B cell (primary cell): ENCODE measurements at regions not wholly inside any gene's neighbourhood (a gene's known extent, or its start where the extent isn't known, plus 50 kb on each side); places are given as distances from the start of the nearest gene placed in this dataset.

ENCODE experiments used
- ATAC-seq: fragments of 200-7000 bp; cut with Tn5 transposase; one replicate; pipeline ENCODE4 v1.10.0; 2021; ENCODE audit warnings: low read depth, mild to moderate bottlenecking, moderate number of reproducible peaks, moderate library complexity
- CTCF ChIA-PET: fragments of 350-600 bp; sonication (Branson Sonifier 250); formaldehyde crosslinking; loops from one replicate; lab custom pipeline; 2021; ENCODE audit warnings: antibody characterized with exemption, inconsistent platforms; lab: Charles Lee
- POLR2A ChIA-PET: fragments of 350-600 bp; sonication (Branson Sonifier 250); formaldehyde crosslinking; loops from one replicate; lab custom pipeline; 2021; ENCODE audit warnings: antibody characterized with exemption; lab: Charles Lee
- DNase-seq: peaks from one replicate; pipeline ENCODE4 v3.0.0; 2013
- H2AFZ ChIP-seq: 2 replicates; pipeline ENCODE4 v1.6.1; 2012; ENCODE audit warnings: mild to moderate bottlenecking, low read depth, low read length; ENCODE audit not compliant: insufficient read depth, poor library complexity, severe bottlenecking
- H3K27ac ChIP-seq, 2 donors: 1 replicate in 1 of 2; 2 replicates in 1 of 2; pipeline ENCODE4 v1.5.1; 2012 to 2013; ENCODE audit warnings: low read length in 2 of 2, mild to moderate bottlenecking in 2 of 2, moderate library complexity in 1 of 2
- H3K27me3 ChIP-seq, 4 experiments: fragments of 200-600 bp in 1 of 4; sonication (generic) in 1 of 4; replicated peaks in 1 of 4; 1 replicate in 2 of 4; 2 replicates in 2 of 4; pipeline versions ENCODE4 v1.6.1 to v1.7.0; 2013 to 2016; ENCODE audit warnings: low read length in 3 of 4, mild to moderate bottlenecking in 2 of 4, mixed read lengths in 1 of 4, moderate library complexity in 1 of 4; ENCODE audit not compliant: insufficient read depth in 4 of 4, control insufficient read depth in 3 of 4; ENCODE audit errors: control extremely low read depth in 1 of 4
- H3K36me3 ChIP-seq, 2 experiments: replicated peaks in 1 of 2; 1 replicate in 1 of 2; 2 replicates in 1 of 2; pipeline versions ENCODE4 v1.6.1 to v1.7.1; 2013; ENCODE audit warnings: low read length in 1 of 2; ENCODE audit not compliant: insufficient read depth in 2 of 2, control insufficient read depth in 1 of 2; ENCODE audit errors: control extremely low read depth in 1 of 2, extremely low read depth in 1 of 2
- H3K4me1 ChIP-seq, 2 donors: fragments of 200-600 bp in 1 of 2; sonication (generic) in 1 of 2; 1 replicate in 1 of 2; 2 replicates in 1 of 2; pipeline versions ENCODE4 v1.5.1 to v1.6.1; 2013 to 2017; ENCODE audit warnings: low read length in 2 of 2; ENCODE audit not compliant: control insufficient read depth in 2 of 2, insufficient read depth in 2 of 2
- H3K4me2 ChIP-seq: replicated peaks from 2 replicates; pipeline ENCODE3; 2012; ENCODE audit warnings: mild to moderate bottlenecking, low read depth, low read length; ENCODE audit not compliant: poor library complexity, severe bottlenecking
- H3K4me3 ChIP-seq, 5 experiments: fragments of 200-600 bp in 1 of 5; sonication (generic) in 1 of 5; 1 replicate in 3 of 5; 2 replicates in 2 of 5; pipeline versions ENCODE4 v1.5.1 to v1.7.0; 2011 to 2016; ENCODE audit warnings: low read length in 4 of 5, mild to moderate bottlenecking in 4 of 5, low read depth in 2 of 5, control low read depth in 1 of 5, moderate library complexity in 1 of 5; ENCODE audit not compliant: insufficient read depth in 1 of 5; ENCODE audit errors: control extremely low read depth in 1 of 5, extremely low read depth in 1 of 5
- H3K79me2 ChIP-seq: fragments of 200-600 bp; sonication (generic); one replicate; pipeline ENCODE4 v1.6.0; 2016; ENCODE audit warnings: low read length; ENCODE audit not compliant: control insufficient read depth, insufficient read depth
- H3K9ac ChIP-seq: fragments of 200-600 bp; sonication (generic); 2 replicates; pipeline ENCODE4 v1.6.1; 2017; ENCODE audit warnings: mild to moderate bottlenecking, low read length, moderate library complexity
- H3K9me3 ChIP-seq, 3 donors: one replicate each; pipeline versions ENCODE4 v1.6.1 to v1.7.1; 2013; ENCODE audit warnings: low read length in 2 of 3; ENCODE audit not compliant: control insufficient read depth in 2 of 3, insufficient read depth in 1 of 3; ENCODE audit errors: control extremely low read depth in 1 of 3
- H4K20me1 ChIP-seq: 2 replicates; pipeline ENCODE4 v1.6.0; 2012; ENCODE audit warnings: mild to moderate bottlenecking, low read length; ENCODE audit not compliant: insufficient read depth, control insufficient read depth, poor library complexity, severe bottlenecking
- H3K27ac Mint-ChIP-seq: one replicate; pipeline ENCODE4 v1.8.0; 2021; ENCODE audit warnings: mixed read lengths
- H3K27me3 Mint-ChIP-seq: one replicate; pipeline ENCODE4 v1.8.0; 2021; ENCODE audit warnings: mixed read lengths
- H3K4me1 Mint-ChIP-seq: one replicate; pipeline ENCODE4 v1.8.0; 2021; ENCODE audit warnings: mixed read lengths
- H3K4me3 Mint-ChIP-seq: one replicate; pipeline ENCODE4 v1.8.0; 2021; ENCODE audit warnings: mixed read lengths
- H3K9me3 Mint-ChIP-seq: one replicate; pipeline ENCODE4 v1.8.0; 2022; ENCODE audit warnings: mixed read lengths; ENCODE audit not compliant: insufficient read depth
- CTCF ChIP-seq: fragments of 200-600 bp; IDR thresholded peaks from one replicate; pipeline ENCODE4 v1.8.0; 2022; ENCODE audit warnings: antibody characterized with exemption, mild to moderate bottlenecking
- EZH2 ChIP-seq: IDR thresholded peaks from 2 replicates; pipeline ENCODE4 v1.6.1; 2012; ENCODE audit warnings: borderline replicate concordance, low read depth, mild to moderate bottlenecking, moderate library complexity, low read length; ENCODE audit not compliant: insufficient read depth, poor library complexity, severe bottlenecking
- WGBS: methylation state at CpG from one replicate; pipeline ENCODE4 v1.1.5; 2013; ENCODE audit warnings: missing lambda C conversion rate; ENCODE audit not compliant: insufficient coverage; 5-methylcytosine and 5-hydroxymethylcytosine counted together
- intact Hi-C: fragments of 100-400 bp; cut with micrococcal nuclease; formaldehyde crosslinking; loops from one replicate; pipeline ENCODE4 v1.10.0; 2022

GRCh38 chr1:55359611-55360010 lies 144.4 kb upstream of the USP24 start:
- no peak overlapping the region for H3K4me3 Mint-ChIP-seq
- H3K4me1 Mint-ChIP-seq, result no peaks in the 10 kb centered on the region
- intact Hi-C loops, result no loop called here
- WGBS, result no CpG with 5 or more reads among the region's 3 CpGs
- no peaks in the 10 kb centered on the region for H4K20me1 ChIP-seq
- no peaks in the 10 kb centered on the region for H3K9me3 ChIP-seq
- POLR2A ChIA-PET, result no interaction called here
- no peaks in the 10 kb centered on the region for H3K36me3 ChIP-seq
- no peak overlapping the region for H3K4me2 ChIP-seq
- no peaks in the 10 kb centered on the region for H3K9me3 Mint-ChIP-seq
- H3K4me1 ChIP-seq, result no peaks in the 10 kb centered on the region
- no peak for DNase-seq
- H2AFZ ChIP-seq, result no peak overlapping the region
- ATAC-seq, result no peak
- peaks cover 45% of the 10 kb centered on the region for H3K27me3 Mint-ChIP-seq
- H3K79me2 ChIP-seq, result no peaks in the 10 kb centered on the region
- no peaks in the 10 kb centered on the region for H3K27me3 ChIP-seq
- H3K27ac Mint-ChIP-seq, result no peak overlapping the region
- H3K4me3 ChIP-seq, result no peak overlapping the region
- CTCF ChIA-PET, result interaction anchor here (5.2 kb wide), 1 partner anchor 16 kb away, joined by 23 read pairs; no protein-coding TSS in a partner anchor
- no peak for TF ChIP-seq EZH2
- TF ChIP-seq CTCF, result no peak
- no peak overlapping the region for H3K27ac ChIP-seq
- H3K9ac ChIP-seq, result no peak overlapping the region

- no peak for TF ChIP-seq EZH2
- TF ChIP-seq CTCF, result no peak
- CTCF ChIA-PET, result interaction anchor here (5.2 kb wide), 1 partner anchor 17 kb away, joined by 23 read pairs; no protein-coding TSS in a partner anchor
- Mint-ChIP-seq H3K9me3 (no peaks in the 10 kb centered on the region), H3K27ac (no peak overlapping the region), H3K27me3 (peaks cover 37% of the 10 kb centered on the region), H3K4me1 (no peaks in the 10 kb centered on the region), H3K4me3 (no peak overlapping the region)
- Histone ChIP-seq H3K9ac (no peak overlapping the region), H3K27me3 (no peaks in the 10 kb centered on the region), H3K4me1 (no peaks in the 10 kb centered on the region), H3K36me3 (no peaks in the 10 kb centered on the region), H3K4me2 (no peak overlapping the region), H3K9me3 (no peaks in the 10 kb centered on the region), H3K79me2 (no peaks in the 10 kb centered on the region), H3K4me3 (no peak overlapping the region), H4K20me1 (no peaks in the 10 kb centered on the region), H3K27ac (no peak overlapping the region), H2AFZ (no peak overlapping the region)
- ATAC-seq (no peak), DNase-seq (no peak)
- intact Hi-C loops, result no loop called here
- POLR2A ChIA-PET, result no interaction called here
Measured at GRCh38 chr1:55358581-55358980, 143.4 kb upstream of the USP24 start.
